ENCODE measurements at regions not wholly inside any gene's neighbourhood (a gene's known extent, or its start where the extent isn't known, plus 50 kb on each side); places are given as distances from the start of the nearest gene placed in this dataset.
A peak's percentile ranks its signal among the peaks of the same experiment; 100 is the strongest.

- no peak for TF ChIP-seq EZH2 (IDR thresholded peaks at IDR 0.05; ENCODE audit: borderline replicate concordance, insufficient read depth, low read length, poor library complexity, severe bottlenecking)
- no peak for TF ChIP-seq EP300 (conservative IDR thresholded peaks at IDR 0.05; ENCODE audit: poor library complexity, severe bottlenecking)
- no peak for TF ChIP-seq POLR2AphosphoS5 (IDR thresholded peaks at IDR 0.05)
- no peak for TF ChIP-seq SMC3 (conservative IDR thresholded peaks at IDR 0.05; ENCODE audit: poor library complexity)
- TF ChIP-seq CTCF (IDR thresholded peaks at IDR 0.05; ENCODE audit: poor library complexity, severe bottlenecking), result no peak
- TF ChIP-seq, protein P1, sequence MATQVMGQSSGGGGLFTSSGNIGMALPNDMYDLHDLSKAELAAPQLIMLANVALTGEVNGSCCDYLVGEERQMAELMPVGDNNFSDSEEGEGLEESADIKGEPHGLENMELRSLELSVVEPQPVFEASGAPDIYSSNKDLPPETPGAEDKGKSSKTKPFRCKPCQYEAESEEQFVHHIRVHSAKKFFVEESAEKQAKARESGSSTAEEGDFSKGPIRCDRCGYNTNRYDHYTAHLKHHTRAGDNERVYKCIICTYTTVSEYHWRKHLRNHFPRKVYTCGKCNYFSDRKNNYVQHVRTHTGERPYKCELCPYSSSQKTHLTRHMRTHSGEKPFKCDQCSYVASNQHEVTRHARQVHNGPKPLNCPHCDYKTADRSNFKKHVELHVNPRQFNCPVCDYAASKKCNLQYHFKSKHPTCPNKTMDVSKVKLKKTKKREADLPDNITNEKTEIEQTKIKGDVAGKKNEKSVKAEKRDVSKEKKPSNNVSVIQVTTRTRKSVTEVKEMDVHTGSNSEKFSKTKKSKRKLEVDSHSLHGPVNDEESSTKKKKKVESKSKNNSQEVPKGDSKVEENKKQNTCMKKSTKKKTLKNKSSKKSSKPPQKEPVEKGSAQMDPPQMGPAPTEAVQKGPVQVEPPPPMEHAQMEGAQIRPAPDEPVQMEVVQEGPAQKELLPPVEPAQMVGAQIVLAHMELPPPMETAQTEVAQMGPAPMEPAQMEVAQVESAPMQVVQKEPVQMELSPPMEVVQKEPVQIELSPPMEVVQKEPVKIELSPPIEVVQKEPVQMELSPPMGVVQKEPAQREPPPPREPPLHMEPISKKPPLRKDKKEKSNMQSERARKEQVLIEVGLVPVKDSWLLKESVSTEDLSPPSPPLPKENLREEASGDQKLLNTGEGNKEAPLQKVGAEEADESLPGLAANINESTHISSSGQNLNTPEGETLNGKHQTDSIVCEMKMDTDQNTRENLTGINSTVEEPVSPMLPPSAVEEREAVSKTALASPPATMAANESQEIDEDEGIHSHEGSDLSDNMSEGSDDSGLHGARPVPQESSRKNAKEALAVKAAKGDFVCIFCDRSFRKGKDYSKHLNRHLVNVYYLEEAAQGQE (IDR thresholded peaks at IDR 0.05; ENCODE audit: borderline replicate concordance), result no peak
- TF ChIP-seq RAD21 (conservative IDR thresholded peaks at IDR 0.05), result no peak
- no peak for TF ChIP-seq TAF1 (IDR thresholded peaks at IDR 0.05; ENCODE audit: low read depth)
- no peak for TF ChIP-seq MXI1 (conservative IDR thresholded peaks at IDR 0.05; ENCODE audit: poor library complexity, severe bottlenecking)
- H3K27ac ChIP-seq (ENCODE audit: low read length), result no peak overlapping the region
- H3F3A ChIP-seq (ENCODE audit: insufficient read depth, low read length, poor library complexity, severe bottlenecking), result no peaks in the 10 kb centered on the region
- H3K36me3 ChIP-seq (ENCODE audit: insufficient read depth, low read length), result no peaks in the 10 kb centered on the region
- no peak overlapping the region for H3K4me2 ChIP-seq (ENCODE audit: low read length)
- no peaks in the 10 kb centered on the region for H3K9me2 ChIP-seq (ENCODE audit: insufficient read depth, low read length)
- H3K9ac ChIP-seq (ENCODE audit: low read length), result no peak overlapping the region
- H3K79me2 ChIP-seq (replicated peaks; ENCODE audit: insufficient read depth, low read length), result no peaks in the 10 kb centered on the region
- no peaks in the 10 kb centered on the region for H4K20me1 ChIP-seq (ENCODE audit: insufficient read depth)
- no peaks in the 10 kb centered on the region for H3K27me3 ChIP-seq (ENCODE audit: insufficient read depth, low read depth, low read length)
- no peak overlapping the region for H3K4me3 ChIP-seq (ENCODE audit: low read length)
- no peaks in the 10 kb centered on the region for H3K9me3 ChIP-seq (ENCODE audit: low read length)
- H2AFZ ChIP-seq (ENCODE audit: low read depth, low read length), result no peak overlapping the region
Measured at GRCh38 chr12:41998436-41998835, 146.2 kb downstream of the GXYLT1 start.

DNA sequence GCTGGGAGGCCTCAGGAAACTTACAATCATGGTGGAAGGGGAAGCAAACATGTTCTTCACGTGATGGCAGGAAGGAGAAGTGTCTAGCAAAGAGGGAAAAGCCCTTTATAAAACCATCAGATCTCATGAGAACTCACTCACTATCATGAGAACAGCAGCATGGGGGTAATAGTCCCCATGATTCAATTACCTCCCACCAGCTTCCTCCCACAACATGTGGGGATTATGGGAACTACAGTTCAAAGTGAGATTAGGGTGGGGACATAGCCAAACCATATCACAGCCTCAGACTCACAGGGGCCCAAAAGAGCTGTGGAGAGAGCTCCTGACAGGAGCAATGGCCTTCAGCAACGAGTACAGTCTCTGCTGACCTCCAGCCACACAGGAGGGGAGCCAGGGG lies 151.4 kb downstream of the GXYLT1 start:
- Histone ChIP-seq H3F3A (ENCODE audit: insufficient read depth, low read length, poor library complexity, severe bottlenecking) (no peaks in the 10 kb centered on the region), H3K4me3 (ENCODE audit: low read length) (peak overlapping the region; percentile 21), H3K27me3 (ENCODE audit: insufficient read depth, low read depth, low read length) (no peaks in the 10 kb centered on the region), H3K9ac (ENCODE audit: low read length) (peak overlapping the region; percentile 41), H4K20me1 (ENCODE audit: insufficient read depth) (no peaks in the 10 kb centered on the region), H3K9me3 (ENCODE audit: low read length) (no peaks in the 10 kb centered on the region), H3K27ac (ENCODE audit: low read length) (peak overlapping the region; percentile 81), H3K9me2 (ENCODE audit: insufficient read depth, low read length) (no peaks in the 10 kb centered on the region), H2AFZ (ENCODE audit: low read depth, low read length) (no peak overlapping the region), H3K4me2 (ENCODE audit: low read length) (no peak overlapping the region), H3K36me3 (ENCODE audit: insufficient read depth, low read length) (no peaks in the 10 kb centered on the region), H3K79me2 (replicated peaks; ENCODE audit: insufficient read depth, low read length) (no peaks in the 10 kb centered on the region)
- no peak for TF ChIP-seq RAD21 (conservative IDR thresholded peaks at IDR 0.05)

DNA sequence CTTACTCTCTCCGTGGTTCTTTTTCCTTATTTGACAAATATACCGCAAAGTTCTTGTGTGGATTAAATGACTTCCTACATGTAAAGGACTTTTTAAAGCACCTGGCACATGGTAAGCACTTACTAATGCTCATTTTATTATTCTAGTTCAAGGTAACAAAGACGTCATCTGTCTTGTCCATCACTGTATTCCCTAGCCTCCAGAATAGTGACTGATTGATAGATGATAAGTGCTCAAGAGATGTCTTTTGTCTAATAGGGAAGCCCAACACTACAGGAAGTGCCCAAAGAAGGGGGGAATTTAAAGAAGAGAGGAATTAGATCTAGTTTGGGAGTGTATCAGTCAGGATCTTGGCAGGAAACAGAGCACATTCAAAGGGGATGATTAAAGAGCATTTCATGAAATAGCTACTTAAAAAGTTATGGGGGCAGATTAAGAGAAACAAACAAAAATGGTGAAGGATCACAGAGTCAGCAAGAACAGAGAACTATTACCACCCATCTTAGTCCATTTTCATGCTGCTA lies 151.9 kb downstream of the GXYLT1 start:
- Histone ChIP-seq H3K27ac (ENCODE audit: low read length) (peak overlapping the region; percentile 81), H2AFZ (ENCODE audit: low read depth, low read length) (no peak overlapping the region)

More for the DNA sequence above, 151.9 kb downstream of the GXYLT1 start:
- Histone ChIP-seq H3F3A (ENCODE audit: insufficient read depth, low read length, poor library complexity, severe bottlenecking) (no peaks in the 10 kb centered on the region), H3K27me3 (ENCODE audit: insufficient read depth, low read depth, low read length) (no peaks in the 10 kb centered on the region), H3K9me2 (ENCODE audit: insufficient read depth, low read length) (no peaks in the 10 kb centered on the region), H3K9me3 (ENCODE audit: low read length) (no peaks in the 10 kb centered on the region), H4K20me1 (ENCODE audit: insufficient read depth) (no peaks in the 10 kb centered on the region), H3K4me2 (ENCODE audit: low read length) (no peak overlapping the region), H3K79me2 (replicated peaks; ENCODE audit: insufficient read depth, low read length) (no peaks in the 10 kb centered on the region), H3K9ac (ENCODE audit: low read length) (peak overlapping the region; percentile 41), H3K36me3 (ENCODE audit: insufficient read depth, low read length) (no peaks in the 10 kb centered on the region), H3K4me3 (ENCODE audit: low read length) (peak overlapping the region; percentile 21)
- no peak for TF ChIP-seq MXI1 (conservative IDR thresholded peaks at IDR 0.05; ENCODE audit: poor library complexity, severe bottlenecking)
- TF ChIP-seq SMC3 (conservative IDR thresholded peaks at IDR 0.05; ENCODE audit: poor library complexity), result no peak
- no peak for TF ChIP-seq EZH2 (IDR thresholded peaks at IDR 0.05; ENCODE audit: borderline replicate concordance, insufficient read depth, low read length, poor library complexity, severe bottlenecking)
- peak; percentile 91 for TF ChIP-seq EP300 (conservative IDR thresholded peaks at IDR 0.05; ENCODE audit: poor library complexity, severe bottlenecking)
- no peak for TF ChIP-seq TAF1 (IDR thresholded peaks at IDR 0.05; ENCODE audit: low read depth)
- TF ChIP-seq RAD21 (conservative IDR thresholded peaks at IDR 0.05), result no peak
- TF ChIP-seq, protein P1 (IDR thresholded peaks at IDR 0.05; ENCODE audit: borderline replicate concordance), result peak; percentile 30
- TF ChIP-seq CTCF (IDR thresholded peaks at IDR 0.05; ENCODE audit: poor library complexity, severe bottlenecking), result no peak
- TF ChIP-seq POLR2AphosphoS5 (IDR thresholded peaks at IDR 0.05), result peak; percentile 42

Measured in neural cell (in vitro differentiated cells).